H1 (cell line): ENCODE measurements at regions not wholly inside any gene's neighbourhood (a gene's known extent, or its start where the extent isn't known, plus 50 kb on each side); places are given as distances from the start of the nearest gene placed in this dataset.

ENCODE experiments used
- ATF3 ChIP-seq: IDR thresholded peaks from 2 replicates; pipeline ENCODE4 v1.6.1; 2011; ENCODE audit warnings: low read depth, mild to moderate bottlenecking, low read length; ENCODE audit not compliant: insufficient read depth
- BCL11A ChIP-seq, 2 experiments: IDR thresholded peaks; one replicate each; pipeline ENCODE4 v1.6.1; 2011; ENCODE audit warnings: low read depth in 2 of 2, low read length in 2 of 2, mild to moderate bottlenecking in 2 of 2
- CTCF ChIP-seq, 3 experiments: IDR thresholded peaks; 1 replicate in 2 of 3; 2 replicates in 1 of 3; pipeline versions ENCODE4 v1.5.1 to v1.6.1; 2011; ENCODE audit warnings: low read length in 3 of 3, mild to moderate bottlenecking in 3 of 3, inconsistent platforms in 2 of 3, low read depth in 1 of 3, moderate library complexity in 1 of 3; ENCODE audit not compliant: insufficient read depth in 1 of 3; ENCODE audit errors: control extremely low read depth in 1 of 3
- E2F6 ChIP-seq: IDR thresholded peaks from 2 replicates; pipeline ENCODE4 v1.6.1; 2012; ENCODE audit warnings: inconsistent platforms
- EZH2 ChIP-seq: fragments of 200-600 bp; sonication (generic); IDR thresholded peaks from 2 replicates; pipeline ENCODE4 v1.7.1; 2012; ENCODE audit warnings: low read depth, mild to moderate bottlenecking, moderate library complexity, low read length, inconsistent platforms; ENCODE audit not compliant: severe bottlenecking
- SUZ12 ChIP-seq: fragments of 200-600 bp; sonication (generic); IDR thresholded peaks from 2 replicates; pipeline ENCODE4 v1.6.1; 2012; ENCODE audit warnings: mild to moderate bottlenecking, inconsistent platforms, low read length, moderate library complexity, mixed read lengths

GRCh38 chr3:159137949-159138348, 336.1 kb downstream of the MFSD1 start:
- TF ChIP-seq E2F6 = no peak
- no peak for TF ChIP-seq SUZ12
- TF ChIP-seq EZH2 = no peak
- no peak for TF ChIP-seq CTCF (IDR thresholded peaks at IDR 0.05; ENCODE audit: control extremely low read depth in 1 of 3, insufficient read depth in 1 of 3, low read depth in 1 of 3, low read length in 3 of 3)
- no peak for TF ChIP-seq ATF3
- TF ChIP-seq BCL11A (IDR thresholded peaks at IDR 0.05; ENCODE audit: low read depth in 2 of 2, low read length in 2 of 2) = no peak
